Spleen (tissue), 7 donors: ENCODE measurements at regions not wholly inside any gene's neighbourhood (a gene's known extent, or its start where the extent isn't known, plus 50 kb on each side); places are given as distances from the start of the nearest gene placed in this dataset.

Source experiments
- CTCF ChIP-seq, 11 experiments: fragments of 200-600 bp in 7 of 11; fragments of 450-650 bp in 4 of 11; sonication (generic) in 4 of 11; IDR thresholded peaks in 8 of 11; conservative IDR thresholded peaks in 3 of 11; 1 replicate in 7 of 11; 2 replicates in 4 of 11; pipeline versions ENCODE4 v1.4.0 to v1.8.0; 2016 to 2021; ENCODE audit warnings: antibody characterized with exemption in 11 of 11, inconsistent platforms in 4 of 11, mild to moderate bottlenecking in 1 of 11
- POLR2A ChIP-seq, 3 donors: fragments of 450-650 bp; IDR thresholded peaks; one replicate each; pipeline ENCODE4 v1.5.1; 2017; ENCODE audit warnings: antibody characterized with exemption in 3 of 3, mild to moderate bottlenecking in 1 of 3
- POLR2AphosphoS5 ChIP-seq, 3 donors: sonication (generic); formaldehyde crosslinking; IDR thresholded peaks; one replicate each; pipeline ENCODE4 v1.5.1; 2017; ENCODE audit warnings: antibody characterized with exemption in 3 of 3
- donor health status: DM: no; HTN: no; CAD: no; lungs with moderate emphysema.
- donor health status: DM: no; HTN: no; CAD: no.
- donor health status: DM: no; HTN: no; CAD: no.

GRCh38 chr2:21591926-21592325, 468.2 kb downstream of the TDRD15 start:
- TF ChIP-seq POLR2A (IDR thresholded peaks at IDR 0.05): no peak
- no peak for TF ChIP-seq CTCF (IDR thresholded peaks at IDR 0.05 in 8 of 11, conservative IDR thresholded peaks at IDR 0.05 in 3 of 11)
- TF ChIP-seq POLR2AphosphoS5 (IDR thresholded peaks at IDR 0.05): no peak
